Hepatocyte (in vitro differentiated cells): ENCODE measurements at regions not wholly inside any gene's neighbourhood (a gene's known extent, or its start where the extent isn't known, plus 50 kb on each side); places are given as distances from the start of the nearest gene placed in this dataset.

Source experiments
- DNase-seq: peaks from one replicate; pipeline ENCODE4 v3.0.0-alpha.2; 2016; ENCODE audit warnings: low spot score
- H2AFZ ChIP-seq: fragments of 200-600 bp; sonication (generic); 2 replicates; pipeline ENCODE4 v1.6.0; 2016; ENCODE audit warnings: antibody characterized with exemption, mild to moderate bottlenecking
- H3K27ac ChIP-seq: fragments of 200-600 bp; sonication (generic); 2 replicates; pipeline ENCODE4 v1.5.1; 2016; ENCODE audit warnings: mild to moderate bottlenecking
- H3K27me3 ChIP-seq: fragments of 200-600 bp; sonication (generic); 2 replicates; pipeline ENCODE4 v1.6.1; 2016
- H3K36me3 ChIP-seq: fragments of 200-600 bp; sonication (generic); replicated peaks from 2 replicates; pipeline ENCODE4 v1.5.1; 2016; ENCODE audit warnings: low read depth; ENCODE audit not compliant: insufficient read depth
- H3K4me1 ChIP-seq: fragments of 200-600 bp; sonication (generic); 2 replicates; pipeline ENCODE4 v1.5.1; 2016; ENCODE audit warnings: mild to moderate bottlenecking, moderate library complexity; ENCODE audit not compliant: insufficient read depth
- H3K4me2 ChIP-seq: fragments of 200-600 bp; sonication (generic); 2 replicates; pipeline ENCODE4 v1.6.0; 2016
- H3K4me3 ChIP-seq: fragments of 200-600 bp; sonication (generic); 2 replicates; pipeline ENCODE4 v1.5.1; 2016; ENCODE audit warnings: mild to moderate bottlenecking
- H3K79me2 ChIP-seq: fragments of 200-600 bp; sonication (generic); 2 replicates; pipeline ENCODE4 v1.6.0; 2017; ENCODE audit warnings: mild to moderate bottlenecking
- H3K9me2 ChIP-seq: fragments of 200-600 bp; sonication (generic); replicated peaks from 2 replicates; pipeline ENCODE4 v1.6.0; 2017; ENCODE audit warnings: mild to moderate bottlenecking; ENCODE audit not compliant: insufficient read depth
- H3K9me3 ChIP-seq: fragments of 200-600 bp; sonication (generic); 2 replicates; pipeline ENCODE4 v1.5.1; 2016; ENCODE audit warnings: low read depth, mild to moderate bottlenecking
- H4K20me1 ChIP-seq: fragments of 200-600 bp; sonication (generic); 2 replicates; pipeline ENCODE4 v1.6.0; 2016; ENCODE audit warnings: mild to moderate bottlenecking; ENCODE audit not compliant: insufficient read depth, poor library complexity, severe bottlenecking
- CTCF ChIP-seq: fragments of 200-600 bp; sonication (generic); IDR thresholded peaks from 2 replicates; pipeline ENCODE4 v1.5.1; 2016; ENCODE audit warnings: antibody characterized with exemption, mild to moderate bottlenecking; ENCODE audit not compliant: poor library complexity
- EZH2 ChIP-seq: fragments of 200-600 bp; sonication (generic); IDR thresholded peaks from 2 replicates; pipeline ENCODE4 v1.6.1; 2016; ENCODE audit warnings: antibody characterized with exemption, mild to moderate bottlenecking, borderline replicate concordance
- EZH2phosphoT487 ChIP-seq: fragments of 200-600 bp; sonication (generic); IDR thresholded peaks from one replicate; pipeline ENCODE4 v1.6.1; 2018; ENCODE audit warnings: antibody characterized with exemption, mild to moderate bottlenecking, low read depth, moderate library complexity; ENCODE audit not compliant: unreplicated experiment, severe bottlenecking
- WGBS: methylation state at CpG from one replicate; pipeline ENCODE4 v1.1.6; 2016; ENCODE audit warnings: low lambda C conversion rate; ENCODE audit errors: missing lambda C conversion rate; 5-methylcytosine and 5-hydroxymethylcytosine counted together

- Histone ChIP-seq H3K36me3 (no peaks in the 10 kb centered on the region), H4K20me1 (no peaks in the 10 kb centered on the region), H2AFZ (no peak overlapping the region), H3K9me3 (no peaks in the 10 kb centered on the region), H3K9me2 (no peaks in the 10 kb centered on the region), H3K27ac (no peak overlapping the region), H3K4me3 (no peak overlapping the region), H3K79me2 (no peaks in the 10 kb centered on the region), H3K27me3 (no peaks in the 10 kb centered on the region), H3K4me2 (no peak overlapping the region), H3K4me1 (peaks cover 4% of the 10 kb centered on the region)
- TF ChIP-seq EZH2: no peak
- TF ChIP-seq CTCF: no peak
- TF ChIP-seq EZH2phosphoT487: no peak
- 94% methylated on average over 4 of the region's 4 CpGs for WGBS
- no peak for DNase-seq
Observed at GRCh38 chr1:186757851-186758250, 70.9 kb upstream of the PLA2G4A start.

GRCh38 chr1:186754542-186755145 is 74.1 kb upstream of the PLA2G4A start:
- H2AFZ ChIP-seq: no peak overlapping the region
- no peaks in the 10 kb centered on the region for H3K27me3 ChIP-seq
- 55% methylated on average over 3 of the region's 3 CpGs for WGBS
- no peaks in the 10 kb centered on the region for H3K4me1 ChIP-seq
- H3K9me3 ChIP-seq: no peaks in the 10 kb centered on the region
- H3K9me2 ChIP-seq: no peaks in the 10 kb centered on the region
- DNase-seq: no peak
- TF ChIP-seq CTCF (no peak), EZH2phosphoT487 (no peak), EZH2 (no peak)
- H3K4me3 ChIP-seq: no peak overlapping the region
- H3K4me2 ChIP-seq: no peak overlapping the region
- H3K27ac ChIP-seq: no peak overlapping the region
- no peaks in the 10 kb centered on the region for H4K20me1 ChIP-seq
- no peaks in the 10 kb centered on the region for H3K36me3 ChIP-seq
- H3K79me2 ChIP-seq: no peaks in the 10 kb centered on the region

DNA sequence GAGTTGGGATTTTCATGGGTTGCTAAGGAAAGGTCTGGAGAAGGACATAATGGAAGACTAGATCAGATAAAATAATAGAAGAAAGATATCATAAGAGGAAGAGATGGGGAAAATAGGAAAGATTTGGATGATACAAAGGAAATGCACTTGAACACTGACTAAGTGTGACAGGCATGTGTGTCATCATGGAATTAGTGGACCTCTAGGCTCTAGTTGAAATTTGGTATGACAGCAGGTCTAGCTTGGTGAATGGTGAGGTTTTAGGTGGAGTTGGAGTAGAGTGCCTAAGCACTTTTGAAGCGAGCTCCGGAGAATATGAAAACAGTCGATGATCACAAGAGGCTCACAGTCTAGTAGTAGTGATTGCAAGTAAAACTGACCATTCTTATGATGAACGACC is 73.0 kb upstream of the PTGS2 start:
- 89% methylated on average over 4 of the region's 4 CpGs for WGBS
- no peaks in the 10 kb centered on the region for H3K27me3 ChIP-seq

More for the DNA sequence above, 73.0 kb upstream of the PTGS2 start:
- no peak overlapping the region for H3K4me3 ChIP-seq
- H4K20me1 ChIP-seq: no peaks in the 10 kb centered on the region
- no peak for TF ChIP-seq EZH2phosphoT487
- no peak for TF ChIP-seq CTCF
- TF ChIP-seq EZH2: no peak
- H3K4me1 ChIP-seq: no peaks in the 10 kb centered on the region
- no peak for DNase-seq
- H3K79me2 ChIP-seq: no peaks in the 10 kb centered on the region
- no peak overlapping the region for H3K27ac ChIP-seq
- no peaks in the 10 kb centered on the region for H3K9me2 ChIP-seq
- H3K4me2 ChIP-seq: no peak overlapping the region
- H3K36me3 ChIP-seq: no peaks in the 10 kb centered on the region
- H3K9me3 ChIP-seq: no peaks in the 10 kb centered on the region
- no peak overlapping the region for H2AFZ ChIP-seq
